ENCODE measurements at regions not wholly inside any gene's neighbourhood (a gene's known extent, or its start where the extent isn't known, plus 50 kb on each side); places are given as distances from the start of the nearest gene placed in this dataset.

- Histone ChIP-seq H4K91ac (replicated peaks; ENCODE audit: insufficient read length, low read length) (no peak overlapping the region), H3K4ac (replicated peaks; ENCODE audit: insufficient read length, low read depth, low read length) (no peak overlapping the region), H3K9me3 (ENCODE audit: insufficient read depth in 2 of 2, low read depth in 1 of 2, low read length in 1 of 2) (no peaks in the 10 kb centered on the region), H3K79me1 (ENCODE audit: low read depth, low read length) (no peaks in the 10 kb centered on the region), H3K27ac (ENCODE audit: low read depth, low read length) (no peak overlapping the region), H3K36me3 (ENCODE audit: control insufficient read depth in 2 of 4, insufficient read depth in 4 of 4, low read length in 3 of 4) (no peaks in the 10 kb centered on the region), H3K4me1 (replicated peaks in 1 of 4; ENCODE audit: control insufficient read depth in 3 of 4, insufficient read depth in 4 of 4, low read length in 3 of 4) (no peaks in the 10 kb centered on the region), H3K56ac (replicated peaks; ENCODE audit: insufficient read length, low read depth, low read length) (no peak overlapping the region), H2AK5ac (ENCODE audit: low read depth, low read length) (no peak overlapping the region), H3K14ac (ENCODE audit: insufficient read length) (no peak overlapping the region), H2BK120ac (replicated peaks; ENCODE audit: low read depth, low read length) (no peak overlapping the region), H2AFZ (ENCODE audit: low read length) (no peak overlapping the region), H4K20me1 (replicated peaks in 1 of 2; ENCODE audit: control insufficient read depth in 1 of 2, insufficient read depth in 2 of 2, low read length in 2 of 2) (no peaks in the 10 kb centered on the region), H4K8ac (ENCODE audit: extremely low read depth, insufficient read depth, low read length) (no peak overlapping the region), H2BK15ac (ENCODE audit: low read length) (no peak overlapping the region), H3K27me3 (replicated peaks in 1 of 4; ENCODE audit: control insufficient read depth in 3 of 4, extremely low read depth in 1 of 4, insufficient read depth in 3 of 4, low read length in 3 of 4) (no peaks in the 10 kb centered on the region), H3K23me2 (ENCODE audit: low read depth, low read length) (no peaks in the 10 kb centered on the region), H3K9ac (replicated peaks in 1 of 4; ENCODE audit: extremely low read depth in 1 of 4, low read depth in 3 of 4, low read length in 3 of 4) (no peak overlapping the region), H4K5ac (ENCODE audit: insufficient read length, low read depth, low read length) (no peak overlapping the region), H3K23ac (ENCODE audit: insufficient read length) (no peak overlapping the region), H3K4me3 (ENCODE audit: extremely low read depth in 1 of 4, insufficient read depth in 2 of 4, low read depth in 3 of 4, low read length in 4 of 4) (no peak overlapping the region), H3K4me2 (ENCODE audit: insufficient read depth in 1 of 2, low read depth in 2 of 2, low read length in 2 of 2) (no peak overlapping the region), H2BK20ac (ENCODE audit: low read length) (no peak overlapping the region), H2BK5ac (ENCODE audit: low read depth, low read length) (no peak overlapping the region), H3K79me2 (ENCODE audit: control insufficient read depth in 1 of 2, insufficient read depth in 2 of 2, low read length in 2 of 2) (no peaks in the 10 kb centered on the region), H3K18ac (ENCODE audit: extremely low read depth, low read length) (no peak overlapping the region), H2BK12ac (ENCODE audit: low read depth, low read length) (no peak overlapping the region)
- ChIA-PET POLR2A (ENCODE audit: partially characterized antibody) (no interaction called here), CTCF (ENCODE audit: partially characterized antibody) (no interaction called here)
- WGBS, 2 experiments (ENCODE audit: extremely low coverage in 1 of 2, insufficient coverage in 1 of 2, insufficient read length in 1 of 2, insufficient replicate concordance in 2 of 2, low coverage in 1 of 2, low lambda C conversion rate in 2 of 2, missing lambda C conversion rate in 1 of 2), result 77% methylated on average over 2 of the region's 2 CpGs; no CpG with 5 or more reads in 1 of the 2 experiments
- FAIRE-seq (no peak), DNase-seq (ENCODE audit: low read depth in 1 of 2, low spot score in 2 of 2) (no peak)
- TF ChIP-seq RFX5 (IDR thresholded peaks at IDR 0.05; ENCODE audit: borderline replicate concordance, low read depth, low read length), result no peak
- no peak for TF ChIP-seq HDAC6 (IDR thresholded peaks at IDR 0.05; ENCODE audit: low read depth, low read length)
- TF ChIP-seq ATF2 (IDR thresholded peaks at IDR 0.05; ENCODE audit: low read length), result no peak
- TF ChIP-seq CEBPB (IDR thresholded peaks at IDR 0.05; ENCODE audit: low read depth, low read length), result no peak
- TF ChIP-seq KDM4A (IDR thresholded peaks at IDR 0.05; ENCODE audit: low read depth, low read length, severe bottlenecking), result no peak
- no peak for TF ChIP-seq SIN3A (conservative IDR thresholded peaks at IDR 0.05 in 1 of 2, IDR thresholded peaks at IDR 0.05 in 1 of 2; ENCODE audit: low read depth in 1 of 2, low read length in 2 of 2)
- TF ChIP-seq SAP30 (IDR thresholded peaks at IDR 0.05; ENCODE audit: insufficient read depth, insufficient replicate concordance, low read length), result no peak
Measured at GRCh38 chr2:240280621-240281020, 140.2 kb upstream of the OTOS start.

Measured in H1 (cell line).